ENCODE measurements at regions not wholly inside any gene's neighbourhood (a gene's known extent, or its start where the extent isn't known, plus 50 kb on each side); places are given as distances from the start of the nearest gene placed in this dataset.

DNA sequence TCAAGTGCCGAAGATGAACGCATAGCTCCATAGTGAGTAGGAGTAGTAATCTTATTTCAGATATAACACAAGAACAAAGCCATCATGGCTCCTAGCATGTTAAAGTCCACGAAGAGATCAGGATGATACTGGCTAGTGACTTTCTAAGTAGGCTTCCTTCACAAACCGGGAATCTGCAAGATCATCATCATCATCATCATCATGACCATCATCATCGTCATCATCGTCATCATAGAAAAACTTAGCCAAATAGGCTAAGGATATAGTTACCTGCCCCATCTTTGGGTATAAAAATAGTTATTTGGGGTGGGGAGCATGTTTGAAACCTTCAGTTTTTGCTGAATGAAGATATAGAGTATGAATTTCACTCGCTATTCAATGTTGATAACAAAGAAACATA is 57.9 kb downstream of the PYDC2 start:
- TF ChIP-seq, protein P1, sequence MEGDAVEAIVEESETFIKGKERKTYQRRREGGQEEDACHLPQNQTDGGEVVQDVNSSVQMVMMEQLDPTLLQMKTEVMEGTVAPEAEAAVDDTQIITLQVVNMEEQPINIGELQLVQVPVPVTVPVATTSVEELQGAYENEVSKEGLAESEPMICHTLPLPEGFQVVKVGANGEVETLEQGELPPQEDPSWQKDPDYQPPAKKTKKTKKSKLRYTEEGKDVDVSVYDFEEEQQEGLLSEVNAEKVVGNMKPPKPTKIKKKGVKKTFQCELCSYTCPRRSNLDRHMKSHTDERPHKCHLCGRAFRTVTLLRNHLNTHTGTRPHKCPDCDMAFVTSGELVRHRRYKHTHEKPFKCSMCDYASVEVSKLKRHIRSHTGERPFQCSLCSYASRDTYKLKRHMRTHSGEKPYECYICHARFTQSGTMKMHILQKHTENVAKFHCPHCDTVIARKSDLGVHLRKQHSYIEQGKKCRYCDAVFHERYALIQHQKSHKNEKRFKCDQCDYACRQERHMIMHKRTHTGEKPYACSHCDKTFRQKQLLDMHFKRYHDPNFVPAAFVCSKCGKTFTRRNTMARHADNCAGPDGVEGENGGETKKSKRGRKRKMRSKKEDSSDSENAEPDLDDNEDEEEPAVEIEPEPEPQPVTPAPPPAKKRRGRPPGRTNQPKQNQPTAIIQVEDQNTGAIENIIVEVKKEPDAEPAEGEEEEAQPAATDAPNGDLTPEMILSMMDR (IDR thresholded peaks at IDR 0.05), result no peak
- TF ChIP-seq EP300 (IDR thresholded peaks at IDR 0.05) (no peak), POLR2A (IDR thresholded peaks at IDR 0.05) (no peak), POLR2AphosphoS5 (IDR thresholded peaks at IDR 0.05) (no peak)
- Histone ChIP-seq H3K9me3 (no peaks in the 10 kb centered on the region), H3K4me3 (no peak overlapping the region), H3K36me3 (no peaks in the 10 kb centered on the region), H3K4me1 (no peaks in the 10 kb centered on the region), H3K27ac (no peak overlapping the region), H3K27me3 (no peaks in the 10 kb centered on the region)
- no peak for DNase-seq
- WGBS, 5 donors, result 79 to 87% (median 81%) methylated on average over 7 of the region's 7 CpGs
- intact Hi-C loops (cut with DNase I; ENCODE audit: low total_unique reads), result no loop called here

DNA sequence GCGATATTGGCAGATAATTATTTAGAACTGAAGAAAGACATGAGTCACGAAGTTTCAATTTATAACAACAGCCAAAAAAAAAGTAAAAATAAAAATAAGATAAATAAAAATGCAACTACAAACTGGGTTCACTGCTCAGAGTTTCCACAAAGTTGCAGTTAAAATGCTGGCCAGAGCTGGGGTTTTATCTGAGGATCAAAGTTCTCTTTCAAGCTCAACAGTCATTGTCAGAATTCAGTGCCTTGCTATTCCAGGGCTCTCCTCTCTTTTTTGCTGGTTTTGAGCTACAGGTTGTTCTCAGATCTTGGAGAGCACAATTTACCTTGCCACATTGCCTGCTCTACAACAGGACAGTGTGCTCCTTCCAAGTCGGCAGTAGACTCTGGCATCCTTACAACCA is 60.1 kb downstream of the PYDC2 start:
- TF ChIP-seq POLR2AphosphoS5 (IDR thresholded peaks at IDR 0.05), result no peak
- TF ChIP-seq POLR2A (IDR thresholded peaks at IDR 0.05), result no peak
- no peak for TF ChIP-seq EP300 (IDR thresholded peaks at IDR 0.05)
- TF ChIP-seq, protein P1 (IDR thresholded peaks at IDR 0.05), result no peak
- intact Hi-C loops (cut with DNase I; ENCODE audit: low total_unique reads), result no loop called here
- no peak overlapping the region for H3K27ac ChIP-seq
- H3K36me3 ChIP-seq, result no peaks in the 10 kb centered on the region
- DNase-seq, result no peak
- H3K9me3 ChIP-seq, result no peaks in the 10 kb centered on the region
- WGBS, 5 donors, result 83 to 86% (median 85%) methylated on average over 3 of the region's 3 CpGs
- H3K27me3 ChIP-seq, result no peaks in the 10 kb centered on the region
- H3K4me3 ChIP-seq, result no peak overlapping the region
- no peaks in the 10 kb centered on the region for H3K4me1 ChIP-seq

DNA sequence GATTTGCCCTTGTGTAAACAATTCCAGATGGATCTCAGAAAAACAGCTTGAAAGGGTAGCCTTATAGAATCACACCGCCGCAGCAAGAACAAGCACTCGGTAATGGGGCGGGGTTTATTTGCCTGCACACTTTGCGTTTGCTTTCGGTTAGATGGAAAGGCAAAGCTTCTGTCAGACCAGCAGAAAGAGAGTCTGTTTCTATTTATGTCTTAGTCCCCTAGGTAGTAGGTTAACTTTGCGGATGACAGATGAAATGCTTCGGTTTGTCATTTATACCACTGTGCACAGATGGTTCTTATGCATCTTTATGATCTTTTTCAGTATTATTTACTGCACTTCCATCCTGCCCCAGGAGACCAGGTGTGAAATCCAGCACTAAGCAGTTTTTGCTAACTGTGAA is 62.2 kb downstream of the PYDC2 start:
- intact Hi-C loops (cut with DNase I; ENCODE audit: low total_unique reads), result no loop called here
- WGBS, 5 donors, result 36 to 70% (median 51%) methylated on average over 8 of the region's 8 CpGs
- DNase-seq, result peak in 1 of 2 donors; percentile 64
- Histone ChIP-seq H3K4me3 (no peak overlapping the region), H3K4me1 (no peaks in the 10 kb centered on the region), H3K27ac (no peak overlapping the region), H3K9me3 (no peaks in the 10 kb centered on the region), H3K36me3 (no peaks in the 10 kb centered on the region), H3K27me3 (no peaks in the 10 kb centered on the region)
- TF ChIP-seq, protein P1 (IDR thresholded peaks at IDR 0.05), result no peak
- no peak for TF ChIP-seq POLR2A (IDR thresholded peaks at IDR 0.05)
- no peak for TF ChIP-seq EP300 (IDR thresholded peaks at IDR 0.05)
- no peak for TF ChIP-seq POLR2AphosphoS5 (IDR thresholded peaks at IDR 0.05)

DNA sequence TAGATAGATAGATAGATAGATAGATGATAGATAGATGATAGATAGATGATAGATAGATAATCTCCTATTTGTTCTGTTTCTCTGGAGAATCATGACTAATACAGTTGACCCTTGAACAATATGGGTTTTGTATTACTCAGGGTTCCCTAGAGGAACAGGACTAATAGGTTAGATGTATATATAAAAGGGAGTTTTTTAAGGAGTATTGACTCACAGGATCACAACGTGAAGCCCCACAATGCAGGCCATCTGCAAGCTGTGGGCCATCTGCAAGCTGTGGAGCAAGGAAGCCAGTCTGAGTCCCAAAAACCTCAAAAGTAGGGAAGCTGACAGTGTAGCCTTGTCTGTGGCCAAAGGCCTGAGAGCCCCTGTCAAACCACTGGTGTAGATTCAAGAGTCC is 67.6 kb downstream of the PYDC2 start:
- Histone ChIP-seq H3K27ac (no peak overlapping the region), H3K4me3 (no peak overlapping the region), H3K27me3 (no peaks in the 10 kb centered on the region), H3K36me3 (no peaks in the 10 kb centered on the region), H3K4me1 (no peaks in the 10 kb centered on the region), H3K9me3 (no peaks in the 10 kb centered on the region)
- no peak for TF ChIP-seq EP300 (IDR thresholded peaks at IDR 0.05)
- TF ChIP-seq POLR2AphosphoS5 (IDR thresholded peaks at IDR 0.05), result no peak
- TF ChIP-seq, protein P1 (IDR thresholded peaks at IDR 0.05), result no peak
- no peak for TF ChIP-seq POLR2A (IDR thresholded peaks at IDR 0.05)
- WGBS, 5 donors, result 50 to 68% (median 59%) methylated on average over 1 of the region's 1 CpG
- DNase-seq, result no peak
- intact Hi-C loops (cut with DNase I; ENCODE audit: low total_unique reads), result no loop called here

Measured in stomach (tissue), 8 donors.